ENCODE measurements at regions not wholly inside any gene's neighbourhood (a gene's known extent, or its start where the extent isn't known, plus 50 kb on each side); places are given as distances from the start of the nearest gene placed in this dataset.

DNA sequence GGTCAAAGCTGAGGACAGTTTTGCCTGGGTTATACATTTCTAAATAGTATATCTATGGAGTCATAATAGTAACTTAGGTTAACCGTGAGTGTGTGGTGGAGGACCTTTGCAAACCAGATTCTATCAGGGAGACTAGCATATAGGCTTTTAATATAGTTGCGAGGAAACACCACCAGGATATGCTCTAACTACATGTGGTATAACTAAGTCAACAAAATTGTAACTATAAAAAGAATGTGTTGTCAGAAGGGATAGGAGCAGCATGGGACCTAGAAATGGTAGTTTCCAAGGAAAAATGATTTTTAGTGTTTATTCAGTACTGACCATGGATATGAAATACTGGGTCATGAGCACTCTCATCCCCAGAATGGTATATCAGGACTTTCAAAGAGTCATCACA is 338.1 kb downstream of the TGFB2 start:
- Histone ChIP-seq H3K36me3 (replicated peaks in 1 of 2; ENCODE audit: control insufficient read depth in 1 of 2, insufficient read depth in 2 of 2, low read length in 2 of 2) (no peaks in the 10 kb centered on the region), H3K9ac (ENCODE audit: insufficient read depth, low read depth, low read length) (no peak overlapping the region), H3K27me3 (ENCODE audit: control insufficient read depth in 1 of 2, insufficient read depth in 2 of 2, low read length in 2 of 2) (no peaks in the 10 kb centered on the region), H3K4me3 (replicated peaks in 1 of 3; ENCODE audit: insufficient read depth in 1 of 3, low read depth in 2 of 3, low read length in 3 of 3) (no peak overlapping the region), H3K79me2 (ENCODE audit: insufficient read depth, low read length) (no peaks in the 10 kb centered on the region), H2AFZ (ENCODE audit: low read length) (no peak overlapping the region), H3K27ac (ENCODE audit: extremely low read length, insufficient read depth, low read length) (no peak overlapping the region), H3K9me3 (ENCODE audit: low read length) (no peaks in the 10 kb centered on the region), H4K20me1 (ENCODE audit: insufficient read depth, low read length) (no peaks in the 10 kb centered on the region), H3K4me2 (ENCODE audit: low read depth, low read length) (no peak overlapping the region), H3K4me1 (ENCODE audit: insufficient read depth, low read length) (no peaks in the 10 kb centered on the region)
- in situ Hi-C loops (cut with HindIII; ENCODE audit: extremely low pct_ligation_motif_present, low pct_unique_long_range_greater_than_20kb) (no loop called here), intact Hi-C loops (cut with micrococcal nuclease; ENCODE audit: unreplicated experiment) (no loop called here)
- ChIA-PET CTCF (ENCODE audit: low intra/inter-chr PET ratio, low total read pairs) (no interaction called here), POLR2A (no interaction called here)
- ATAC-seq: no peak
- no peak for FAIRE-seq
- TF ChIP-seq ONECUT2 (CRISPR knock-in tag; IDR thresholded peaks at IDR 0.05): no peak
- no peak for TF ChIP-seq ZKSCAN1 (IDR thresholded peaks at IDR 0.05; ENCODE audit: low read length)
- TF ChIP-seq, protein P1, sequence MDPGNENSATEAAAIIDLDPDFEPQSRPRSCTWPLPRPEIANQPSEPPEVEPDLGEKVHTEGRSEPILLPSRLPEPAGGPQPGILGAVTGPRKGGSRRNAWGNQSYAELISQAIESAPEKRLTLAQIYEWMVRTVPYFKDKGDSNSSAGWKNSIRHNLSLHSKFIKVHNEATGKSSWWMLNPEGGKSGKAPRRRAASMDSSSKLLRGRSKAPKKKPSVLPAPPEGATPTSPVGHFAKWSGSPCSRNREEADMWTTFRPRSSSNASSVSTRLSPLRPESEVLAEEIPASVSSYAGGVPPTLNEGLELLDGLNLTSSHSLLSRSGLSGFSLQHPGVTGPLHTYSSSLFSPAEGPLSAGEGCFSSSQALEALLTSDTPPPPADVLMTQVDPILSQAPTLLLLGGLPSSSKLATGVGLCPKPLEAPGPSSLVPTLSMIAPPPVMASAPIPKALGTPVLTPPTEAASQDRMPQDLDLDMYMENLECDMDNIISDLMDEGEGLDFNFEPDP (CRISPR knock-in tag; conservative IDR thresholded peaks at IDR 0.05): no peak
- no TSS peak for BruUV-seq (replicated peaks)
- no peak for DNase-seq (ENCODE audit: low spot score)
- 5% methylated on average over 2 of the region's 2 CpGs for WGBS (ENCODE audit: low lambda C conversion rate)

DNA sequence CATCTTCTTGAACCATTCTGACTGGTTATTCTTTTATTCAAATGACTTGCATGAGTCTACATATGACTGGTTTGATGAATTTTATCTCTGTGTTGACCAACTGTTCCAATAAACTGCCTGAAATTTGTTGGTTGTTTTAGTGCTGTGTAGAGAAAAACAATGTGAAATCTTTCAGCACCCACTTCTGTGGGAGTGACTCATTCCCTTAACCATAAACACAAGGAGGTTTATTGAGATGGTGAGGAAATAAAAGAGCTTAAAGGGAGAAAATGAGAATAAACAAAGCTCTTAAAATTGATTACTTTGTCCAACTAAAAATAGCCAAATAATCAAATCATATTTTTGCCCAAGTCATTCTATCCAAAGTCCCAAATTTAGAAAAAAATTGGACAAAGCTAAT is 341.1 kb downstream of the TGFB2 start:
- H3K27me3 ChIP-seq (ENCODE audit: control insufficient read depth in 1 of 2, insufficient read depth in 2 of 2, low read length in 2 of 2): no peaks in the 10 kb centered on the region
- H3K36me3 ChIP-seq (replicated peaks in 1 of 2; ENCODE audit: control insufficient read depth in 1 of 2, insufficient read depth in 2 of 2, low read length in 2 of 2): no peaks in the 10 kb centered on the region
- intact Hi-C loops (cut with micrococcal nuclease; ENCODE audit: unreplicated experiment): no loop called here
- no peaks in the 10 kb centered on the region for H4K20me1 ChIP-seq (ENCODE audit: insufficient read depth, low read length)
- no peaks in the 10 kb centered on the region for H3K79me2 ChIP-seq (ENCODE audit: insufficient read depth, low read length)
- no peak overlapping the region for H3K4me2 ChIP-seq (ENCODE audit: low read depth, low read length)
- BruUV-seq (replicated peaks): no TSS peak
- no peaks in the 10 kb centered on the region for H3K9me3 ChIP-seq (ENCODE audit: low read length)
- ChIA-PET POLR2A (no interaction called here), CTCF (ENCODE audit: low intra/inter-chr PET ratio, low total read pairs) (no interaction called here)
- in situ Hi-C loops (cut with HindIII; ENCODE audit: extremely low pct_ligation_motif_present, low pct_unique_long_range_greater_than_20kb): no loop called here
- H2AFZ ChIP-seq (ENCODE audit: low read length): no peak overlapping the region
- H3K4me3 ChIP-seq (replicated peaks in 1 of 3; ENCODE audit: insufficient read depth in 1 of 3, low read depth in 2 of 3, low read length in 3 of 3): no peak overlapping the region
- FAIRE-seq (no peak), ATAC-seq (no peak), DNase-seq (ENCODE audit: low spot score) (no peak)
- no peaks in the 10 kb centered on the region for H3K4me1 ChIP-seq (ENCODE audit: insufficient read depth, low read length)
- no peak overlapping the region for H3K9ac ChIP-seq (ENCODE audit: insufficient read depth, low read depth, low read length)
- H3K27ac ChIP-seq (ENCODE audit: extremely low read length, insufficient read depth, low read length): no peak overlapping the region
- TF ChIP-seq MAFK (conservative IDR thresholded peaks at IDR 0.05 in 1 of 2, IDR thresholded peaks at IDR 0.05 in 1 of 2; ENCODE audit: low read length in 2 of 2): no peak
- TF ChIP-seq ZSCAN12 (CRISPR knock-in tag; IDR thresholded peaks at IDR 0.05): no peak
- no peak for TF ChIP-seq ZNF432 (CRISPR knock-in tag; IDR thresholded peaks at IDR 0.05; ENCODE audit: borderline replicate concordance)
- TF ChIP-seq, protein P2, sequence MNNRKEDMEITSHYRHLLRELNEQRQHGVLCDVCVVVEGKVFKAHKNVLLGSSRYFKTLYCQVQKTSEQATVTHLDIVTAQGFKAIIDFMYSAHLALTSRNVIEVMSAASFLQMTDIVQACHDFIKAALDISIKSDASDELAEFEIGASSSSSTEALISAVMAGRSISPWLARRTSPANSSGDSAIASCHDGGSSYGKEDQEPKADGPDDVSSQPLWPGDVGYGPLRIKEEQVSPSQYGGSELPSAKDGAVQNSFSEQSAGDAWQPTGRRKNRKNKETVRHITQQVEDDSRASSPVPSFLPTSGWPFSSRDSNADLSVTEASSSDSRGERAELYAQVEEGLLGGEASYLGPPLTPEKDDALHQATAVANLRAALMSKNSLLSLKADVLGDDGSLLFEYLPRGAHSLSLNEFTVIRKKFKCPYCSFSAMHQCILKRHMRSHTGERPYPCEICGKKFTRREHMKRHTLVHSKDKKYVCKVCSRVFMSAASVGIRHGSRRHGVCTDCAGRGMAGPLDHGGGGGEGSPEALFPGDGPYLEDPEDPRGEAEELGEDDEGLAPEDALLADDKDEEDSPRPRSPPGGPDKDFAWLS (CRISPR knock-in tag; IDR thresholded peaks at IDR 0.05; ENCODE audit: borderline replicate concordance): no peak

All from HepG2 (cell line).